ENCODE measurements at regions not wholly inside any gene's neighbourhood (a gene's known extent, or its start where the extent isn't known, plus 50 kb on each side); places are given as distances from the start of the nearest gene placed in this dataset.
A peak's percentile ranks its signal among the peaks of the same experiment; 100 is the strongest.

DNA sequence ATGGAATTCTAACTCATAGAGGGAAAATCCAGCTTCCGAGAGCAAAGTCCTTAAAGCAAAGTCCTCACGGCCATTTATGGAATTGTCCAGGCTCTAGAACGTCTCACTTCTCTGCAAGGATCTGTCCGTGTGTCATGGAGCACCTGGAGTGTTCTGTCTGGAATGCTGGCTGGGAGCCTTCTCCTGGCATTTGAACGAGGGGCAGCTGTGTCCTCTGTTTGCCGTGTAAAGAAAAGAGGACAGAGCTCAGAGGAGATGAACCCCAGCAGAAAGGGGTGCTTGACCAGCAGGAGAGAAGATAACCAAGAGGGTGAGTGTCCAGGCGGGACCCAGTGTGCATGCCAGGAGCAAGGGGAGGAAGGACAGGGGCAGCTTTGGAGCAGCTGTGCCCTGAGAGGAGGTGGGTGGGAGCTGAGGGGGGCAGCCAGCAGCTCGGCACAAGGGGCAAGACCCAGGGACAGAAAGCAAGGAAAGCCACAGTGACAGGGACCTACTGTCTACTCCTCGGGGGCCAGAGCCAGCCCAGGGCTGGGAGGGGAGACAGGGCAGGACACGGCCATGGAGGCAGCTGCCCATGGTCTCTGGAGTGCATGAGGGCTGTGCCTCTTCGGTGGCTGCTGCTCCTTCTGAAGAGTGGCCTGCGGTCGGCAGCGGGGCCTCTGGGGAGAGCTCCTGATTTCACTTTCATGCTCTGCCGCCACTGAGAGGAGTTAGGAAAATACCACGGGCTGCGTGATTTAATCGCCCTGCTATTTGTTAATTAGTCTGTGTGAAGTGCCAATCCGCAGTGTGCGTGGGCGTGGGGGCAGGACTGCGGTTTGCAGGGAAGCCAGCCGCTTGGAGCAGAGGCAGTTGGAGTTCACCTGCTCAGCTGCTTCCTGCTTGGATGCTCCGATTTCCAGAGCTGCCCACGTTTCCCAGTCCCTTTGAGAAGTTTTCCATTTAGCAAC is 149.3 kb upstream of the SHH start (continued):
- no peak for TF ChIP-seq ZNF260 (CRISPR knock-in tag; IDR thresholded peaks at IDR 0.05; ENCODE audit: borderline replicate concordance, low read depth)
- no peak for TF ChIP-seq RCOR2 (CRISPR knock-in tag; IDR thresholded peaks at IDR 0.05)
- no peak for TF ChIP-seq YY1 (IDR thresholded peaks at IDR 0.05; ENCODE audit: insufficient read depth, insufficient replicate concordance, low read depth, low read length)
- no peak for TF ChIP-seq FIP1L1 (IDR thresholded peaks at IDR 0.05; ENCODE audit: borderline replicate concordance, insufficient read depth, low read depth, low read length)
- peak; percentile 40; the same call in 1 of the 2 replicates for TF ChIP-seq TAF1 (CRISPR knock-in tag; IDR thresholded peaks at IDR 0.05)
- no peak for TF ChIP-seq ZNF781 (CRISPR knock-in tag; IDR thresholded peaks at IDR 0.05; ENCODE audit: borderline replicate concordance, not compliant biosample characterization)
- TF ChIP-seq, protein P1, sequence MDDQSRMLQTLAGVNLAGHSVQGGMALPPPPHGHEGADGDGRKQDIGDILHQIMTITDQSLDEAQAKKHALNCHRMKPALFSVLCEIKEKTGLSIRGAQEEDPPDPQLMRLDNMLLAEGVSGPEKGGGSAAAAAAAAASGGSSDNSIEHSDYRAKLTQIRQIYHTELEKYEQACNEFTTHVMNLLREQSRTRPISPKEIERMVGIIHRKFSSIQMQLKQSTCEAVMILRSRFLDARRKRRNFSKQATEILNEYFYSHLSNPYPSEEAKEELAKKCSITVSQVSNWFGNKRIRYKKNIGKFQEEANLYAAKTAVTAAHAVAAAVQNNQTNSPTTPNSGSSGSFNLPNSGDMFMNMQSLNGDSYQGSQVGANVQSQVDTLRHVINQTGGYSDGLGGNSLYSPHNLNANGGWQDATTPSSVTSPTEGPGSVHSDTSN (CRISPR knock-in tag; IDR thresholded peaks at IDR 0.05; ENCODE audit: borderline replicate concordance): no peak
- no peak for TF ChIP-seq ZNF816 (CRISPR knock-in tag; IDR thresholded peaks at IDR 0.05; ENCODE audit: borderline replicate concordance)
- TF ChIP-seq ZNF350 (CRISPR knock-in tag; IDR thresholded peaks at IDR 0.05; ENCODE audit: borderline replicate concordance, low read depth): peak; percentile 45; the same call in 1 of the 2 replicates
- TF ChIP-seq TFAP4 (IDR thresholded peaks at IDR 0.05; ENCODE audit: borderline replicate concordance, low read depth): 0 out of 2 replicates have a peak, but pooled peaks have one; percentile 10
- TF ChIP-seq ZNF558 (CRISPR knock-in tag; IDR thresholded peaks at IDR 0.05; ENCODE audit: borderline replicate concordance): no peak
- TF ChIP-seq, protein P2, sequence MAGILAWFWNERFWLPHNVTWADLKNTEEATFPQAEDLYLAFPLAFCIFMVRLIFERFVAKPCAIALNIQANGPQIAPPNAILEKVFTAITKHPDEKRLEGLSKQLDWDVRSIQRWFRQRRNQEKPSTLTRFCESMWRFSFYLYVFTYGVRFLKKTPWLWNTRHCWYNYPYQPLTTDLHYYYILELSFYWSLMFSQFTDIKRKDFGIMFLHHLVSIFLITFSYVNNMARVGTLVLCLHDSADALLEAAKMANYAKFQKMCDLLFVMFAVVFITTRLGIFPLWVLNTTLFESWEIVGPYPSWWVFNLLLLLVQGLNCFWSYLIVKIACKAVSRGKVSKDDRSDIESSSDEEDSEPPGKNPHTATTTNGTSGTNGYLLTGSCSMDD (CRISPR knock-in tag; IDR thresholded peaks at IDR 0.05): no peak
- TF ChIP-seq ZNF747 (CRISPR knock-in tag; IDR thresholded peaks at IDR 0.05; ENCODE audit: borderline replicate concordance): no peak
- TF ChIP-seq, protein P3, sequence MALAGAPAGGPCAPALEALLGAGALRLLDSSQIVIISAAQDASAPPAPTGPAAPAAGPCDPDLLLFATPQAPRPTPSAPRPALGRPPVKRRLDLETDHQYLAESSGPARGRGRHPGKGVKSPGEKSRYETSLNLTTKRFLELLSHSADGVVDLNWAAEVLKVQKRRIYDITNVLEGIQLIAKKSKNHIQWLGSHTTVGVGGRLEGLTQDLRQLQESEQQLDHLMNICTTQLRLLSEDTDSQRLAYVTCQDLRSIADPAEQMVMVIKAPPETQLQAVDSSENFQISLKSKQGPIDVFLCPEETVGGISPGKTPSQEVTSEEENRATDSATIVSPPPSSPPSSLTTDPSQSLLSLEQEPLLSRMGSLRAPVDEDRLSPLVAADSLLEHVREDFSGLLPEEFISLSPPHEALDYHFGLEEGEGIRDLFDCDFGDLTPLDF (CRISPR knock-in tag; IDR thresholded peaks at IDR 0.05): no peak
- no peak for TF ChIP-seq ZNF451 (CRISPR knock-in tag; IDR thresholded peaks at IDR 0.05)
- no peak for TF ChIP-seq FOSL2 (CRISPR knock-in tag; IDR thresholded peaks at IDR 0.05)
- TF ChIP-seq, protein P4, sequence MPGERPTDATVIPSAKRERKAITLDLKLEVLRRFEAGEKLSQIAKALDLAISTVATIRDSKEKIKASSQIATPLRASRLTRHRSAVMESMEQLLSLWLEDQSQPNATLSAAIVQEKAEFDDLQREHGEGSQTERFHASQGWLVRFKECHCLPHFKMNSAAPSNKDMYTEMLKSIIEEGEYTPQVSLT (CRISPR knock-in tag; IDR thresholded peaks at IDR 0.05; ENCODE audit: borderline replicate concordance, low read depth): no peak
- no peak for TF ChIP-seq ZNF878 (CRISPR knock-in tag; IDR thresholded peaks at IDR 0.05)
- TF ChIP-seq MZF1 (CRISPR knock-in tag; IDR thresholded peaks at IDR 0.05; ENCODE audit: borderline replicate concordance): no peak
- 0 out of 2 replicates have a peak, but pooled peaks have one; percentile 41 for TF ChIP-seq FOXC1 (CRISPR knock-in tag; IDR thresholded peaks at IDR 0.05; ENCODE audit: borderline replicate concordance)
- TF ChIP-seq ZNF232 (CRISPR knock-in tag; IDR thresholded peaks at IDR 0.05; ENCODE audit: borderline replicate concordance): no peak
- no peak for TF ChIP-seq ZNF367 (CRISPR knock-in tag; IDR thresholded peaks at IDR 0.05; ENCODE audit: borderline replicate concordance)
- no peak for TF ChIP-seq RNF2 (conservative IDR thresholded peaks at IDR 0.05; ENCODE audit: low read depth)
- no peak for TF ChIP-seq SYNCRIP (IDR thresholded peaks at IDR 0.05; ENCODE audit: insufficient read depth, low read depth, low read length)

All from HepG2 (cell line).